Endothelial cell of umbilical vein (primary cell): ENCODE measurements at regions not wholly inside any gene's neighbourhood (a gene's known extent, or its start where the extent isn't known, plus 50 kb on each side); places are given as distances from the start of the nearest gene placed in this dataset.

Experiments used
- BruUV-seq: library from RNA; stranded (reverse); fragments of 400-500 nt; replicated peaks from 2 replicates; lab custom pipeline; 2021; lab: Mats Ljungman, UMichigan
- CTCF ChIA-PET: fragments of 300-600, 350-600 bp; sonication (Branson Sonifier 250); formaldehyde crosslinking; loops from one replicate; lab custom pipeline; 2021; ENCODE audit warnings: antibody characterized with exemption, inconsistent platforms; lab: Charles Lee
- POLR2A ChIA-PET: fragments of 300-600, 350-600 bp; sonication (Branson Sonifier 250); formaldehyde crosslinking; loops from one replicate; lab custom pipeline; 2021; ENCODE audit warnings: antibody characterized with exemption, inconsistent platforms; lab: Charles Lee
- DNase-seq: peaks from one replicate; pipeline ENCODE4 v3.0.0-alpha.2; 2011; ENCODE audit warnings: low read depth, low spot score
- FAIRE-seq: peaks from 2 replicates; lab custom pipeline; 2011; peaks lifted over from hg19 to GRCh38; lab: Jason Lieb, UNC
- H2AFZ ChIP-seq: 2 replicates; pipeline ENCODE4 v1.6.0; 2012; ENCODE audit warnings: low read depth, low read length, control low read depth, inconsistent platforms
- H3K27ac ChIP-seq: 2 replicates; pipeline ENCODE4 v1.5.1; 2011; ENCODE audit warnings: low read depth, mild to moderate bottlenecking, control low read depth, low read length, moderate library complexity; ENCODE audit not compliant: insufficient read depth
- H3K27me3 ChIP-seq, 2 experiments: 2 replicates each; pipeline versions ENCODE4 v1.6.0 to v1.6.1; 2011; ENCODE audit warnings: low read length in 2 of 2, mixed read lengths in 1 of 2; ENCODE audit not compliant: control insufficient read depth in 2 of 2, insufficient read depth in 2 of 2
- H3K36me3 ChIP-seq, 2 experiments: 2 replicates in 1 of 2; 3 replicates in 1 of 2; pipeline ENCODE4 v1.5.1; 2011; ENCODE audit warnings: low read length in 2 of 2, mild to moderate bottlenecking in 1 of 2, moderate library complexity in 1 of 2; ENCODE audit not compliant: control insufficient read depth in 2 of 2, insufficient read depth in 2 of 2; ENCODE audit errors: extremely low read depth in 1 of 2
- H3K4me1 ChIP-seq: 3 replicates; pipeline ENCODE4 v1.5.1; 2011; ENCODE audit warnings: mild to moderate bottlenecking, low read length; ENCODE audit not compliant: control insufficient read depth, insufficient read depth; ENCODE audit errors: extremely low read depth
- H3K4me2 ChIP-seq: 2 replicates; pipeline ENCODE4 v1.6.1; 2011; ENCODE audit warnings: low read length, control low read depth, mixed read lengths; ENCODE audit not compliant: insufficient read depth
- H3K4me3 ChIP-seq, 3 experiments: fragments of 200-600 bp in 1 of 3; sonication (generic), shearing (Covaris generic) in 1 of 3; replicated peaks in 1 of 3; 2 replicates each; pipeline ENCODE4 v1.5.1; 2011 to 2016; ENCODE audit warnings: control low read depth in 3 of 3, low read length in 3 of 3, mild to moderate bottlenecking in 2 of 3, inconsistent platforms in 1 of 3, low read depth in 1 of 3, moderate library complexity in 1 of 3; ENCODE audit not compliant: insufficient read depth in 1 of 3
- H3K79me2 ChIP-seq: 2 replicates; pipeline ENCODE4 v1.6.0; 2012; ENCODE audit warnings: low read length, inconsistent platforms; ENCODE audit not compliant: control insufficient read depth, insufficient read depth
- H3K9ac ChIP-seq: replicated peaks from 2 replicates; pipeline ENCODE3; 2011; ENCODE audit warnings: low read length, control low read depth; ENCODE audit not compliant: insufficient read depth; ENCODE audit errors: extremely low read depth
- H3K9me1 ChIP-seq: replicated peaks from 3 replicates; pipeline ENCODE4 v1.6.0; 2011; ENCODE audit warnings: mild to moderate bottlenecking, low read length; ENCODE audit not compliant: control insufficient read depth, insufficient read depth; ENCODE audit errors: extremely low read depth
- H3K9me3 ChIP-seq: replicated peaks from 2 replicates; pipeline ENCODE4 v1.5.1; 2012; ENCODE audit warnings: low read length, inconsistent platforms; ENCODE audit not compliant: control insufficient read depth, insufficient read depth
- H4K20me1 ChIP-seq: replicated peaks from 2 replicates; pipeline ENCODE3; 2011; ENCODE audit warnings: mild to moderate bottlenecking, low read length; ENCODE audit not compliant: control insufficient read depth, insufficient read depth; ENCODE audit errors: extremely low read depth
- EZH2 ChIP-seq: IDR thresholded peaks from 2 replicates; pipeline ENCODE4 v1.6.1; 2012; ENCODE audit warnings: borderline replicate concordance, low read depth, mild to moderate bottlenecking, moderate library complexity, low read length, inconsistent platforms; ENCODE audit not compliant: severe bottlenecking
- GATA2 ChIP-seq: IDR thresholded peaks from 2 replicates; pipeline ENCODE4 v1.7.0; 2011; ENCODE audit warnings: low read depth, mild to moderate bottlenecking, moderate library complexity, mixed read lengths, low read length; ENCODE audit not compliant: insufficient read length, insufficient read depth
- JUN ChIP-seq: IDR thresholded peaks from 2 replicates; pipeline ENCODE4 v1.6.1; 2011; ENCODE audit warnings: borderline replicate concordance, low read depth; ENCODE audit not compliant: insufficient read length, insufficient read depth
- MYC ChIP-seq: IDR thresholded peaks from one replicate; pipeline ENCODE4 v1.6.1; 2011; ENCODE audit warnings: mild to moderate bottlenecking, low read depth, low read length
- POLR2A ChIP-seq: IDR thresholded peaks from 2 replicates; pipeline ENCODE4 v1.6.1; 2012; ENCODE audit warnings: low read depth, mild to moderate bottlenecking, control low read depth, low read length
- POLR2AphosphoS5 ChIP-seq: IDR thresholded peaks from 2 replicates; pipeline ENCODE4 v1.6.1; 2012; ENCODE audit warnings: low read depth, mild to moderate bottlenecking, control low read depth, low read length, moderate library complexity; ENCODE audit not compliant: insufficient read depth
- dilution Hi-C: fragments of 300-500 bp; cut with MboI; formaldehyde crosslinking; loops from one replicate; pipeline ENCODE4 v1.15.0; 2019; ENCODE audit warnings: low sequenced_read_pairs; ENCODE audit not compliant: extremely low pct_ligation_motif_present
- intact Hi-C: fragments of 100-400 bp; cut with micrococcal nuclease; formaldehyde crosslinking; loops from one replicate; pipeline ENCODE4 v1.10.0; 2022
- TF ChIP-seq, protein P1 (sequence below): IDR thresholded peaks from 2 replicates; pipeline ENCODE4 v1.6.1; 2011; ENCODE audit not compliant: insufficient read depth, insufficient read length
- TF ChIP-seq, protein P2 (sequence below), 2 donors: IDR thresholded peaks; 1 replicate in 1 of 2; 2 replicates in 1 of 2; pipeline ENCODE4 v1.5.1; 2011; ENCODE audit warnings: low read length in 2 of 2, mild to moderate bottlenecking in 2 of 2, moderate library complexity in 2 of 2, control low read depth in 1 of 2, inconsistent platforms in 1 of 2, low read depth in 1 of 2; ENCODE audit not compliant: insufficient read depth in 1 of 2; ENCODE audit errors: extremely low read depth in 1 of 2

DNA sequence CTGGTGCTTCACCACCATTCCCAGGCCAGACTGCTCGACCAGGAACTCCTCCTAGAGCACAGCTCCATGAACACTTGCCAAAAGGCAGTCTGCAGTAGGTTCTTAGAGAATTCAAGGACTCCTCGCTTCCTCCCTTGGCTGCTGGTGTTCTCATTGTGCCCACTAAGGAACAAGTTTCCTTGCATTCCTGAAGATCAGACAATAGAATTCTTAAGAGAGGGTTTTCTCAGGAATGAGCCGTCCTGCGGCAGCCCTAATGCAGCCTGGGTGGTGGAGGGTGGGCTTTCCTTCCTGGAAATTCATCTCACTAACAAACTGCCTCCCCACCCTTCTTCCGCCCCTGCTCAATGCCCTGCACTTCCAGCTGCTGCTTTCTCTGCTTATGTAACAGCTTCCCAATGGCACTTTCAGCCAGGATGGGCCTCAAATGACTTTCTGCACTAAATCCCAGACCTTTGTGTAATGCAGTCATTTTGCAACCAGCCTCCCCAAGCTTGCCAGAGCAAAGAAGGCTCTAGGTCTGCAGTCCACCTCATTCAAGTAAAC is 287.9 kb downstream of the PLPP3 start:
- BruUV-seq, result no TSS peak
- Histone ChIP-seq H3K9me1 (no peaks in the 10 kb centered on the region), H4K20me1 (no peaks in the 10 kb centered on the region), H3K9ac (no peak overlapping the region), H3K79me2 (no peaks in the 10 kb centered on the region), H3K27ac (no peak overlapping the region), H3K4me1 (no peaks in the 10 kb centered on the region), H3K9me3 (no peaks in the 10 kb centered on the region), H3K4me3 (no peak overlapping the region), H2AFZ (no peak overlapping the region), H3K27me3 (no peaks in the 10 kb centered on the region), H3K4me2 (no peak overlapping the region), H3K36me3 (no peaks in the 10 kb centered on the region)
- TF ChIP-seq MYC, result no peak
- dilution Hi-C loops (no loop called here), intact Hi-C loops (no loop called here)
- ChIA-PET POLR2A (no interaction called here), CTCF (no interaction called here)
- FAIRE-seq, result peak; percentile 64
- DNase-seq, result peak; percentile 50

DNA sequence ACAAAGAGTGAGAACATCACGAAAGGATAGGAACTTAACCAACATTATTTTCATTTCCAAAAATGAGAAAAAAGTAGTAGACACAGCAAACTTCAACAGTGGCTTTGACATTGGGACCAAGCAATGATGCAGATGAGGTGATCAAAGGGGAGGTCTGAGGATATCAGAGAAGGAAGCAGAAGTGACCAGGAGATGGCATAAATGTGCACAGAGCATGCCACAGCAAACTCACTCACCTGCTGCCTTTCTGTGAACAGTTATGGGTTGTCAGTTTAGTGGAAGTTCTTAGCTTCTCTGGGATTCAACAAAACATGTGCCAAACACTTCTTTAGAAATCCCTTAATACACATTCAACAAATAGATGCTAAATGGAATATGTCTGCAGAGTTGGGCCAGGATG is 290.1 kb downstream of the PLPP3 start:
- intact Hi-C loops, result no loop called here
- Histone ChIP-seq H3K27me3 (no peaks in the 10 kb centered on the region), H2AFZ (no peak overlapping the region), H3K36me3 (no peaks in the 10 kb centered on the region), H3K4me1 (peaks cover 10% of the 10 kb centered on the region), H3K9me3 (no peaks in the 10 kb centered on the region), H3K27ac (no peak overlapping the region), H3K4me3 (no peak overlapping the region), H3K9me1 (no peaks in the 10 kb centered on the region), H3K4me2 (no peak overlapping the region), H3K9ac (no peak overlapping the region), H3K79me2 (no peaks in the 10 kb centered on the region), H4K20me1 (no peaks in the 10 kb centered on the region)
- no TSS peak for BruUV-seq
- FAIRE-seq (no peak), DNase-seq (no peak)
- dilution Hi-C loops, result no loop called here
- TF ChIP-seq, protein P1, sequence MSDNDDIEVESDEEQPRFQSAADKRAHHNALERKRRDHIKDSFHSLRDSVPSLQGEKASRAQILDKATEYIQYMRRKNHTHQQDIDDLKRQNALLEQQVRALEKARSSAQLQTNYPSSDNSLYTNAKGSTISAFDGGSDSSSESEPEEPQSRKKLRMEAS, result no peak
- TF ChIP-seq POLR2A (no peak), MYC (no peak), JUN (no peak), POLR2AphosphoS5 (no peak), GATA2 (no peak), EZH2 (no peak)
- TF ChIP-seq, protein P2, sequence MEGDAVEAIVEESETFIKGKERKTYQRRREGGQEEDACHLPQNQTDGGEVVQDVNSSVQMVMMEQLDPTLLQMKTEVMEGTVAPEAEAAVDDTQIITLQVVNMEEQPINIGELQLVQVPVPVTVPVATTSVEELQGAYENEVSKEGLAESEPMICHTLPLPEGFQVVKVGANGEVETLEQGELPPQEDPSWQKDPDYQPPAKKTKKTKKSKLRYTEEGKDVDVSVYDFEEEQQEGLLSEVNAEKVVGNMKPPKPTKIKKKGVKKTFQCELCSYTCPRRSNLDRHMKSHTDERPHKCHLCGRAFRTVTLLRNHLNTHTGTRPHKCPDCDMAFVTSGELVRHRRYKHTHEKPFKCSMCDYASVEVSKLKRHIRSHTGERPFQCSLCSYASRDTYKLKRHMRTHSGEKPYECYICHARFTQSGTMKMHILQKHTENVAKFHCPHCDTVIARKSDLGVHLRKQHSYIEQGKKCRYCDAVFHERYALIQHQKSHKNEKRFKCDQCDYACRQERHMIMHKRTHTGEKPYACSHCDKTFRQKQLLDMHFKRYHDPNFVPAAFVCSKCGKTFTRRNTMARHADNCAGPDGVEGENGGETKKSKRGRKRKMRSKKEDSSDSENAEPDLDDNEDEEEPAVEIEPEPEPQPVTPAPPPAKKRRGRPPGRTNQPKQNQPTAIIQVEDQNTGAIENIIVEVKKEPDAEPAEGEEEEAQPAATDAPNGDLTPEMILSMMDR (IDR thresholded peaks at IDR 0.05; ENCODE audit: extremely low read depth in 1 of 2, insufficient read depth in 1 of 2, low read depth in 1 of 2, low read length in 2 of 2), result no peak
- CTCF ChIA-PET, result no interaction called here
- POLR2A ChIA-PET, result no interaction called here
